Renal cortical epithelial cell (primary cell): ENCODE measurements at regions not wholly inside any gene's neighbourhood (a gene's known extent, or its start where the extent isn't known, plus 50 kb on each side); places are given as distances from the start of the nearest gene placed in this dataset.

Source experiments
- DNase-seq: peaks from one replicate; pipeline ENCODE4 v3.0.0-alpha.2; 2011; ENCODE audit warnings: low read depth

DNA sequence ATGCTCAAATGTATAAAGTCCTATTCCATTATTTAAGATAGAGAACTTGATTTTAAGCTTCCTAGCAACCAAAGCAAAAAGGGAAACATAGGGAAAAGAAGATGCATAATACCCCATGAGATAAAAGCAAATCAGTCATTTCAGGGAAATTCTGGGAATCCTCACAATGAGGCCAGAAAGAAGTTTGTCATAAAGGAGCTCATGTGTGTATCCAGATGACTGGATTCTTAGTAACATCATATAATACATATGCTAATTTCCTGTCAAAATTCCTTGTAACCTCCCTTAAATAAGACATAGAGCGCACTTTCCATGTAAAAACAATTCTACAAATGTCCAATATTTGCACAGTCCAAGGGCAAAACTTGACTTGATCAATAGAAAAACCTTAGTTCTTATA is 411.0 kb upstream of the WWC1 start:
- no peak for DNase-seq

DNA sequence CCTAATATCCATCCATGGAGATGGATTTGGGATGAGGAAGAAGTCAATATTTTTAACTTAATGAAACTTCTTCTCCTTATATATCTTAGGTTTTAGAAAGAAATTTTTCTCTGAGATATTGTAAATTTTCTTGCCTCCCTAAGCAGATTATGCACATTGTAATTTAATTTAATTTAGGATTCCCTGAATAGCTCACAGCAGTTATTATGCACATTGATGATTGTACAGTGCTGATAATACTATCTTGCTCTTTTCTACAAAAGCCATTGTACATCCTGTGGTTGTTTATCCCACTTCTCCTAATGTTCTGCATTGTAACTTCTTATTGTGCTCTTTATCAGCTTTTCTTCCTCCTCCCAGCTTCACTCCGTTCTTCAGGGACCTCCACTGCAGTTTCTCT is 410.4 kb upstream of the WWC1 start:
- no peak for DNase-seq

DNA sequence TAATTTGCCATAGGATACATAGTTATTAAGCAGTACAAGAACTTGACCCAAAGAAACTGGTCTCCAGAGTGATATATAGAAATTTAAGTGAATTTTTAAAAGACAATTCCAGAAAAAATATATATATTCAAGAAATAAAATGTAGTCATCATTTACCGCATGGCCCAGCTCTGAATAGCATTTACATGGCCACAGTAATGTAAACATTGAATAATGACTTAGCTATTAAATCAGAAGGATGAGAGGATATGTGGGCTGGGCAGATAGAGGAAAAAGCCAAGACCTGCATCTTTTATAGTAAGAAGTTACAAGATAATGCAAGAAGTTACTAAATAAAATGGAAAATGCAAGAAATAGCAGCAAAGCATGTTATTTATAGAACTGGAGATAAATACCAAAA is 405.2 kb upstream of the WWC1 start:
- no peak for DNase-seq

DNA sequence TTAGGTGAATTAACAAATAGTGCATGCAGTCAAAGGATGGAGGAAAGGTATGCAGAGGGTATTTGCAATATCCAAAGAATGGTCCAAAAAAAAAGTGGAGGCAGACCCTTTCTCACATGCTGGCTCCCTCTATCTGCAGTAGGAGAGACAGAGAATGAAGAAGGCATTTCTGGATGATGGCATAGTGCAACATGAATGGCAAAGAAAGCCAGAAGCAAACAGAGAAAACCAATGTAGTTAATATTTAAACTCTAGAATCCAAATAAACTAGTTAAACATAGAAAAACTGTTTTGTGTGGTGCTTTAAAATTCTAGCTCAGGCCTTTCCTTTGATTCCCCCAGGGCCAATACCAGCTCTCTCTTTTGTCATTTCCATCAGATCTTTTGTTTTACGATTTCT is 403.1 kb upstream of the WWC1 start:
- peak; percentile 78 for DNase-seq

DNA sequence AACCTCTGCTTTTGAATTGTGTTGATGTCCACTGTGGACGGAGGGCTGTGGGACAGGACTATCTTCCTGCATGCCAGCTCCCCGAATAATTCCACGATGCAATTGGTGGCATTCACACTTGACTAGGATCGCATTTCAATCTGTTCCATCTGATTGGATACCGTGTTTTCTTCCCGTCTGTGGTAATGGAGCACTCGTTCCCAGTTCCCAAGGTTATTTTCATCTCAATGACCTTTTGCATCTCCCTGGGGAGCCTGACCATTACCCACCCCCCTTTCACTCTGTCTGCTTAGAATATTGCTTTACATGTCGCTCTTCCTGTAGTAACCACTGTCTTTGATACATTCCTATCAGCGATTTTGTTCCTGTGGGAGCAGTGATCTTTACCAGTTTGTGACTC is 402.2 kb upstream of the WWC1 start:
- DNase-seq: no peak

DNA sequence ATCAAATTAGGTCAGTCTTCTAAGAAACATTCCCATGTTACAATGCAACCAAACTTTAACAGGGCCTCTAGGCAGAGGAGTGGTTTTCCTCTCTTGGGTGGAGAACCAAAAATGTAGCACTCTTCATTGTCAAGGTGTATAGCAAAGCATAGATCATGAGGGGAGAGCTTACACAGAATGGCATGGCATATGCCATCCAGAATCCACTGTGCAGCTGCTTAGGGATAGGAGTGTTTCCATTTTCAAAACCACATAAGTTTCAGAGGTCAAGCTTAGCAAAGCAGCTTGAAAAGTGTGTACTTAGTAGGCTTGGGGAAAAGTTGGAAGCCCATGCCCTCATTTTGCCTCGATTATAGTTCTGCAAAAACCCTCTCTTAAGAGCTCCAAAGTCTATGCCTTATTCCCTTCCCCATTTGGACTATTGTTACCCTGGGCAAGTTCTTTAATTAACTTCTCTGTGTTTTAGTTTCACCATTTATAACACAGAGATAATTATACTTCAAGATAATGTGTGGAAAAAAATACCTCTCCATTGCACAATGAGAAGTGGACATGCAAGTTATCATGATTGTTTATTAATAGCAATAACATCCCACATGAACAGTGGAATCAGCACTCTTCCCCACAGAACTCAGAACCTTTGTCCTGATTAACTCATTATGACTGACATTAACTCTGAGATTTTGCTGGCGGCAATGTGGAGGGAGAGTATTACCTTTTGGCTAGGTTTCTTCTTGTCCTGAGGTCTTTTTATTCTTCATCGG is 398.9 kb upstream of the WWC1 start:
- DNase-seq: no peak

DNA sequence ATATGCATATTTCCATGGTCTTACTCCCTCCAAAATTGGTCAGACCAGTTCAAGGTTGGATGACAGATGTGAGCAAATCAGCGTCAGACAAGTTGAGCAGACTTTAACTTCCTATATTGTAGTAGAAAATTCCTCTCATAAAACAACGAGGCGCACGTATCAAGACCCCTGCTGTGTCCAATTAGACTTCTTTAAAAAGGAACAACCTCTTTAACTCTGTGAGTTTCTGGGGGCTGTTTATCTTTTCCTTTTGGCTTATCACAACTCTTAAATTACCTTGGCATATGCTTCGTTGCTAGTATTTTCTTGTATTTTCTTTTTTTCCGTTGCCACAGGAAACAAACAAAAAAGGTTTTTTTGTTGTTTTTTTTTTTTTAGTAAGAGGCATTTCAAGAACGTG is 398.2 kb upstream of the WWC1 start:
- DNase-seq: no peak

DNA sequence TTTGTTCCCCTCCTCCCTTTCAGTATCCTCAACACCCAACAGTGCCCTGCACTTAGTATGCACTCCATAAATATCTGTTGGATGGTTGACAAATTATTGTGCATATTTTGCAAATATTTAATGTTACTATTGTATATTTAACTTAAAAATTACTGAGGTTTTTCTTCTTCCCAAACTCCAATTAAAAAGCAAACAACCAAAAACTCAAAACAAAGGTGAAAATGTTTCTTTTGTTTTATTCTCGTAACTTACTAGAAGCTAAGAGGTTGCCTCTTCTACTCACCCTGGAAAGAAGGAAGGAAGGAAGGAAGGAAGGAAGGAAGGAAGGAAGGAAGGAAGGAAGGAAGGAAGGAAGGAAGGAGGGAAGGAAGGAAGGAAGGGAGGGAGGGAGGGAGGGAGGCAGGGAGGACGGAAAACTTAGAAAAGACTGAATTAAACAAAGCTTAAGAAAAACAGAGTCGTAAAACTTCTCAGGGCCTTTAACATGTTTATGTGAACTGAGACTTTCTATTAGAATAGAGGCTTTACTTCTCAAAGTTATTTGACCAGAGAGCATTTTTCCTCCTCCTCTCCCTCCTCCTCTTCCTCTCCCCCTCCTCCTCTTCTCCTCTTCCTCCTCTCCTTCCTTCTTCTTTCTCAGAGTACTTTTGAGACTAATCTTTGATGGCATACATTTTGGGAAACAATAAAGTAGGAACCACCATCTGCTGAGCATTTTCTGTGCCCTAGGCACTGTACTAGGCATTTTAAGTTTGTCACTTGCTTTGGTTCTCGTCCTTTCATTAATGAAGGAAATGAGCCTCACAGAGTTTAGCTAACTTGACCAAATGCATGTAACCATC is 396.6 kb upstream of the WWC1 start:
- DNase-seq: no peak

DNA sequence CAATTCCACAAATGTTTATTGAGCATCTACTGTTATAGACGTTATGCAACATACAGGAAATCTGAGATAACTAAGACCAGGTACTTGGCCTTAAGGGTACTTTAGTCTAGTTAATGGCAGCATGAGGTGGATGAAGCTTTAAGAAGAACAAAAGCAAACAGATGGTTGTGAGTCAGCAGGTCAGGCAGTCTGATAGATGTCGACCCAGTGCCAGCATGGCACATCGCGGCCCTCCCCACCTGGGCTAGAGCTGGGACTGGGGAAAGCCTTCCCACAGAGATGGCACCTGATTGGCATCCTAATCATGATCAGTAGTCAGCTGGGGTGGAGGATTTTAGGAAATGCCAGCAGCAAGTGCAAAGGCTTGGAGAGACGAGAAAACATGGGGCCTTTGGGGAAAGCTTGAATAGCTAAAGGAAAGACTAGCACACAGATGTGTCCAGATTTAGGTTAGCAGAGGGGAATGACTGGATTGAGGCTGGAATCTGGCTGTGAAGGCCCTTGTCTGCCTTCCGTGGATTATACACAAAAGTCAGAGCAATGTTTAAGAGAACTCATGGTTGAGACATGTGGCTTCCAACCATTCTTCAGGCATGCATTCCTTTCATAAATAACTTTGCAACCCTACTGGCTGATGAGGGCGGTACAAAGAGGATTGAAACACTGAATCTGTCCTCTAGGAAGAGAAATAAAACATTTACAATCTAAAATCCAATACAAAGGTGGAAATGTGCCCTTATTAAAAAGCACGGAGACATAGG is 395.4 kb upstream of the WWC1 start:
- DNase-seq: no peak

DNA sequence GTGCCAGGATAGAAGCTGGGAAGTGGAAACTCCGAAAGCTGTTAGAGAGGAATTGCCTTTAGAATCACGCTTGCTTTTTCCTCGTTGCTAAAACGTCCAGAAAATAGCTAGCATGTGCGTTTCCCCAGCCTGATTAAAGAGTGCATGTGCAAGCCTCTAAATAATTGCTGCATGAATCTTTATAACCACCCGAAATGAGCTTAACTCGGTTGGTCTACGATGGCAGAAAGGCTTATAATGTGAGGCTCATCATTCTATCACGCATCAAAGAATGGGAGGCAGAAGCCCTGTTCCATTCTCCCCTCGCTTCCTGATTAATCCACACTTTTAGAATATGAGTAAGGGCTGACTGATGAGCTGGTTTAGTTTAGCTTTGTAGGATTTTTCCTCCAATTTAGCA is 394.6 kb upstream of the WWC1 start:
- DNase-seq: no peak

DNA sequence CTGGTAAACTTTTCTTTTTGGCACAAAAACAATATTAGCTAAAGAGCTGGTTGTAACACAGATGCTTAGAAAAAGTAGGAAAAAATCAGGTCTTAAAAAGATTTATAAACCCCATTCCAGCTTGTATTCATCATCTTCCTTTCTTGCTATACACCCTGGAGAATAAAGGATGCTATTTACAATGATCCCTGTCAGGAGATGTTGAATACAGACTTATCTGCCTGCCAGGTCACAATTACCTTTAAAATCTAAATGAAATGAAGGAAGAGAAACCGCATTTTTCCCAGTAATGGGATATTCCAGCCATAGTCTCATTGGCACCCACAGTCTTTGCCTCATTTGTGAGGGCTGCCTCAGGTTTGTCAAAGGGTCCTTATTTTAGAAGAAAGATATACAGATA is 394.1 kb upstream of the WWC1 start:
- DNase-seq: no peak

DNA sequence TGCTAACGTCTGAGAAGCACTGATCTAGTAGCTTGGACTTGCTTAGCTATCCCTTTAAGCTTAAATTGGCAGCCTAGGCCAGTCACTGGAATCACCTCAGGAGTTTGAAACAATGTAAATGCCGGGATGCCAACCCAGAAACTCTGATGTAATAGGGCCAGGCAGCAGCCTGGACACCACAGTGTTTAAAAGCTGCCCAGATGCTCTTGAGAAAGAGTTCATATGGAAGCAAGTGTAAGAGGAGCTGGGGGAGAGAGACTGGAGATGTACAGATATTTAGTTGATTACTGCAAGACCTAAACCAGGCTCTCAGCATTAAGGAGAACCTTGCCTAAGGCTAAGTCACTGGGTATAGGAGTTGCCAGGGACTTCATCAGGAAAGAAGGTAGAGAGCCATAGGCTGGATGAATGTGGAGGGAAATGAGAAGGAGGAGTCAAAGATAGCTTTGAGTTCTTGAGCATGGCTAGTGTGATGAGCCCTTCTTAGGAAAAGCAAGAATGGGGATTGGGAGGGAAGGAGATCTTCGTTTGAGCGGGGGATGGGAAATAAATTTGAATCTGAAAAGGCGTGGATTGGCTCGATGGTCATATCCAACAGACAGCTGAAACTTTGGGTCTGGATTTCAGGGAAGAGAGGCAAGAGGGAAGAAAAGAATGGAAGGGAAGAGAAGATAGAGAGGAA is 392.9 kb upstream of the WWC1 start:
- DNase-seq: peak; percentile 64

DNA sequence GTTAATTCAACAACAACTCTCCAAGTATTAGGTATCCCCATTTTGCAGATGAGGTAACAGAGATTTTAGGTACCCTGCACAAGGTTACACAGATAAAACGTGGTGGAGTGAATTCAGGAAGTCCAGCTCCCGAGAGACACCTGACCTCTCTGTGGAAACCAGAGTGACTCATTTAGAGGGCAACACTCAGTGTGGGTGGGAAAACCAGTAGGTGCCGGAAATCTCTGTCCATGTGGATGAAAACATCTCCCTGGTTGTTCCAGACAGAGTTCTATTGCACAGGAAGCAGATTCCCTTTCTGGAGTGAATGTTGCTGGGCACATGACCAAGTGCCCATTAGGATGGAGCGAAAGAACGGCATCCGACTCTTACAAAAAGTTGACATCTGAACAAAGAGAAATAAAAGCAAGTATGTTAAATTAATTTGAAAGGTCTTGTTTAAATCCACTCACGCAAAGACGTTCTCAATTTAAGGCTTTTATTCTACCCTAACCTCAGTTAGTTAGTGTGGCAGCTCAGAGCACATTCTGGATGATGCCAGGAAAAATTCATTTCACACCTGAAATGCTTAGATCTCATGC is 391.9 kb upstream of the WWC1 start:
- DNase-seq: peak; percentile 91

DNA sequence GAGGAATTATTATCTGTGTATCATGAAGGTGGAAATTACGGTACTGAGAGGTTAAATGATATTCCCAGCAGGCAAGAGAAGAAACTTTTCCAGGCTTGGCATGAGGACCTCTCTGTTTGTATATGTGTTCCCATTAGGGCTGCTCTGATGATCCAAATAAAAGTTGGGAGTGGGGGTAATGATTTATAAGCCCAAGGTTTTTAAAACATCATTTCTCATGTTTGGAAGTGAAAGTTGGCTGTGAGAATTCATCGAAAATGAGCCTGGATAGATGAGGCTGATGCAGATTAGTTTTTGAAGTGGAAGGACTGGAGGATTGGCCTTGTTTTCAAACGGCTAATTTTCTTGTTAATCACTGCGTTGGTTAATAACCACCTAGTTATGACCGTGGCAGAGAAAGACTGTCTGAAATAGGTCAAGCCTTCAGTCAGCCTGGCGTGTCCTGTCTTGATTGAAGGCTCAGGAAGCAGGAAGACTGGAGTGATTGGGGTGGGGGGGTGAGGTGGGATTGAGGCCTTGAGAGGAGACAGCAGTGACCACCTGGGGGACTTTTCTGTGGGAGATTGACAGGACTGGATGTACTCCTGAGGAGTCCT is 391.0 kb upstream of the WWC1 start:
- DNase-seq: peak; percentile 72

DNA sequence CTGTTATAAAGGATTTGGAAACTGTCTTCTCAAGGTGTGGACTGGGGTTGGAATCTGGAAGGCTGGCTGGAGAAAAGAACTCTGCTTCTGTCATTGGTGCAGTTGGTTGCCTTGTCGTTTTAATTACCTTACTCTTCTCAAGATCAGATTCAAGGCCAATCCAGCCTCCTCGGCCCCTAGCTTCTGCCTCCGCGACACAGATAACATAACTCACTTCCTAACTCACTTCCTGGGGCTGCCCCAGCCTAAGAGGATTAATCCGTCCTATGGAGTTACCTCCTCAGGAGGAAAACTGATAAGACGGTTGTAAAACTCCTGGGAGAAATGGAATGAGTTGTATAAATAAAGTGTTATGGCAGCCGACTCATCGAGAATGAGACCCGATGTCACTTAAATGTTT is 389.1 kb upstream of the WWC1 start:
- DNase-seq: no peak

DNA sequence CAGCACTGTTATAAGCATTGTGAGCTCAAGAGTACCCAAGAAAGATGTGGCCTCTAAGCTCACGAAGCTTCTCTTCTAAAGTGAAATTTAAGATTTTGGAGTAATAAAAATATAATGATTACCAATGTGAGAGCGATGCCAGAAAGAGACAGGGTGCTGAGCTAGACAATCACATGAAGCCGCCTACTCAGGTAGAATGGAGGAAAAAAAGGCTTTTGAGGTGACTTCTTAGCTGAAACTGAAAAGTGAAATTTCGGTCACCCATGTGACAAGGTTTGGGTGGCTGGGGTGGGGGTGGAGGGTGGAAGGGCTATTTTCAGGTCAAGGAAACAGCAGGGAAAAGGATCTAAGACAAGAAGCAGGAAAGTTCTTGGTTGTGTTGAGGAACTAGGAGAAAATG is 388.2 kb upstream of the WWC1 start:
- DNase-seq: no peak

DNA sequence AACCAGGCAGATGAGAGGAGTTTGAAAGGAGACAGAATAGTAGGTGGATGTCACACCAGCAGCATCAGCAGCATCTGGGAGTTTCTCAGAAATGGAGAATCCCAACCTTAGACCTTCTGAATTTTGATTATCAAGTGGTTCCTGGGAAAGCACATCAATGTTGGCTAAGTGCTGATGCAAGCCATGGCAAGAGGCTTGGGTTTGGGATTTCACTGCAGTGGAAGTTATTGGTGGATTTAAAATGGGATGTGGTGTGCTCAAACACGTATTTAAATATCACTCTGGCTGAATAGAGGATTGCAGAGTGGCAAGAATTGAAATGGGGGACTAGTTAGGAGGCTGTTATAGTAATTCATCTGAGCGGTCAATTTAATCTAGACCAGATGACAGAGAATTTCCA is 387.8 kb upstream of the WWC1 start:
- no peak for DNase-seq

DNA sequence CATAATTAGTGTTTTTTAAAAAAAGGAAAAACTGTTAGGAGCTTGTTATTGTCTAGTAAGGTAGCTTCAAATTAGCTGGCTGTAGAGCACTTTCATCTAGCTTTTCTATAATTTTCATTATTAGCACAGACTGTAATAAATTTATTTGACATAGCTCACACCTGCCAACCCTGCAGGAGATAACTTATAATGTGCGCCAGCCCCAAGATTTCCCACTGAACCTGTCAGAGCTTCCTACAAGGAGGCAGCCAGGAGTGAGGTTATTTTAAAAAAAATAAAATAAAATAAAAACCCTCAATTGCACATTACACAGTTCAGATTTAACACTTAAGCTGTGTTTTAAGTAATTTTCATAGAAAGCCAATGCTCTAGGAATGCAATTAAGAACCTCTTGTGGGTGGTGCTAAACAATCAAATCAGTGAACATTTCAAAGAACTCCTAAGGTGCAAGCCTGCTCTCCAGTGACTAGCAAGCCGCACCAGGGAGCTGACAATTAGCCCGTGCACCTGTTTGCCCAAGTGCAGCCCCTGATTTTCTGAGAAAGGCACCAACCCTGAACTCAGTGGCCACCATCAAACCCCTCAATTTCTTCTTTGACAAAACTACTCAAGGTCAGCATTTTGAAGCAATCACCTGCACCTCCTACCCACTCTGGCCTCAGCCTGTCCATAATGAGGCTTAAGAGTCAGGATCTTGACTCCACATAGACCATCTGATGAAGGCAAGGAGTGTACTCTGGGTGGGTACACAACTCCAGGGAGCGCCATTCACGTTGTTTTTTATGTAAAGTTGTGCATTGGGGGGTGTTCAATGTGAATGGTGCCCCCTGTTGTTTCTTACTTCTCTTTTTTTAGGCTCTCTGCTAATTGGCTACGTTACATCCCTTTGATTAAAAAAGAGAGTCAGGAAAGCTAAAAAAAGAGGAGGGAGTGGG is 385.3 kb upstream of the WWC1 start:
- no peak for DNase-seq

DNA sequence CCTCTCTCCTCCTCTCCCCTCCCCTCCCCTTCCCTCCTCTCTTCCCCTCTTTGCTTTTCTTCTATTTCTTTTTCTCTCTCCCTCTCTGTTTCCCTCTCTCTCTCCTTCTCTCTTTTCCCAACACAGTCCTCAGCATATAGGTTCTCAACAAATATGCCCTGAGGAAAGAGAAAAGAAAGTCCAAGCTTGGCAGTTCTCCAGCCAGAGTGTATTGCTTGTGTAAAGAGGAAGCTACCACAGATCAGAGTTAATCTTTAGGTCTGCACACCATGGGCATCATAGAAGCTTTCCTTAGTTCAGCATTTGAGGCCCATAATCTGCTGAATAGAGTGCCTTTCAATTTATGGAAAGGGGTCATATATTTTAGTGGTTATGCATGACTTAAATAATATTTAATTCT is 382.8 kb upstream of the WWC1 start:
- DNase-seq: peak; percentile 25
